ENCODE measurements at regions not wholly inside any gene's neighbourhood (a gene's known extent, or its start where the extent isn't known, plus 50 kb on each side); places are given as distances from the start of the nearest gene placed in this dataset.
"Not testable (repeated sequence)": the region's sequence is repeated elsewhere in the genome, so short reads cannot be mapped to it uniquely, and the experiment has no call there.

- DNase-seq (ENCODE audit: low spot score): no peak
Observed at GRCh38 chr12:131436922-131437705, 273.8 kb upstream of the SFSWAP start.

DNA sequence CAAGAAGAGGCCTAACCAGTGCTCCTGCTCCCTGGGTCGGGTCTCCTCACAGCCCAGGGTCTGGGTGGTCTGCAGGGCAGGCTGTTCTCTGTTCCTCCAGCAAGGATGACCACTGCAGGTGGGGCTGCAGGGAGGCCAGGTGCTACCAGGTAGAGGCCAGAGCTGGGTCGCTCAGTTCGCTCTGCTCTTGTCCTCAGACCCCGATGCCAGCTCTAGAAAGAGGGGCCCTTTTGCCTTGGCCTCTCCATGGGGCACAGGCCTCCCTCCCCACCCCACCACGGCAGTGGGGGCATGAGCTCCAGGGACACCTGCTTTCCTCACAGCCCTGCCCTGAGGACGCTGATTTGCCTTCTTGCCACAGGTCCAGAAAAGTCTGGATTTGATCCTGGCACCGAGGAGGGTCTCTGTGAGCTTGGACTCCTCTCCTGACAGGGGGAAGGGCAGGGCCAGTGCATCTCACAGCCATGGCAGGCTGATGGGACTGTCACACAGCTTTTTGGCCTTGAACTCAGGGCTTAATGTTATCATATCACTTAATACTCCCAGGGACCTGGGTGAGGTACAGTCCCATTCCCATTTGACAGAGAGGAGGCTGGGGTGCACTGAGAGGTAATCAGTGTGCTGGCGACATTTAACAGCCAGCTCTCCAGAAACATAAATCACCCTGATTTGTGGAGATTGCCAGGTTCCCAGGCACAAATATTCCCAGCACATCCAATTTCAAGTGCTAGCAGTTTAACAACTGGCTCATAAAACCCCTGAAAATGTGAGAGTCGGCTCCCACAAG is 273.0 kb upstream of the SFSWAP start:
- no peak for DNase-seq (ENCODE audit: low spot score)

DNA sequence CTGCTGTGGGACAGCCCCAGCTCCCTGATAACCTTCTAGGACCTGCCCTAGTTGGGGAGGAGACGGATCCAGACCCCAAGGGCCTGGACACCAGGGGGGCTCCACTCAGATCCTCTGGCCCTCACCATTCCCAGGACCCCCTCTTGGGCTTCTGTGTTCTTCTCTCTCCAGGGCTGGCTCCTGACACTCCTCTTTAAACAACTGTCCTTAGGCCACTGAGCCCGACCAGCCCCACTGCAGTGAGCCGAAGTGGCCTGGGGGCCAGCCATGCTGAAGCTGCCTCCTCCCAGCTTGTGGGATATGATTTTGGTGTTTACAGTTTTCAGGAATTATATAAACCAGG is 272.4 kb upstream of the SFSWAP start:
- not testable (repeated sequence) for DNase-seq (ENCODE audit: low spot score)

DNA sequence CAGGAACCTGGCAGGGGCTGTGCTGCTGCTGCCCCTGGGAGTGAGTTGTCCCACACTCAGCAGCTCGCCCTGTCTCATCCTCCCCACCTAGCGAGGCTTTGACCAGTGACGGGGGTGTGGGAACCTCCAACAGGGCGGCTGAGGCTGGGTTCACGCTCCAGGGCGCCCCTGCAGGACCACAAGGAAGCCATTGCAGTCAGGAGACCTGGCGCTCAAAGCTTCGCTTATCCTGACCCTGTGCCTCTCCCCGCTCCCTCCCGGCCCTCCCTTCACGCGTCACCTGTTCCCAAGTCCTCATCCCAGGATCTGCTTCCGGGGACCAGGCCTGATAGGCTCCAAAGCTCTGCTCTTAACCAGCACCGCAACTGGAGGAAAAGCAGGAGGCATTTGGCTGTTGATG is 272.0 kb upstream of the SFSWAP start:
- no peak for DNase-seq (ENCODE audit: low spot score)

GRCh38 chr12:131439752-131440151 is 271.1 kb upstream of the SFSWAP start:
- DNase-seq (ENCODE audit: low spot score): not testable (repeated sequence)

DNA sequence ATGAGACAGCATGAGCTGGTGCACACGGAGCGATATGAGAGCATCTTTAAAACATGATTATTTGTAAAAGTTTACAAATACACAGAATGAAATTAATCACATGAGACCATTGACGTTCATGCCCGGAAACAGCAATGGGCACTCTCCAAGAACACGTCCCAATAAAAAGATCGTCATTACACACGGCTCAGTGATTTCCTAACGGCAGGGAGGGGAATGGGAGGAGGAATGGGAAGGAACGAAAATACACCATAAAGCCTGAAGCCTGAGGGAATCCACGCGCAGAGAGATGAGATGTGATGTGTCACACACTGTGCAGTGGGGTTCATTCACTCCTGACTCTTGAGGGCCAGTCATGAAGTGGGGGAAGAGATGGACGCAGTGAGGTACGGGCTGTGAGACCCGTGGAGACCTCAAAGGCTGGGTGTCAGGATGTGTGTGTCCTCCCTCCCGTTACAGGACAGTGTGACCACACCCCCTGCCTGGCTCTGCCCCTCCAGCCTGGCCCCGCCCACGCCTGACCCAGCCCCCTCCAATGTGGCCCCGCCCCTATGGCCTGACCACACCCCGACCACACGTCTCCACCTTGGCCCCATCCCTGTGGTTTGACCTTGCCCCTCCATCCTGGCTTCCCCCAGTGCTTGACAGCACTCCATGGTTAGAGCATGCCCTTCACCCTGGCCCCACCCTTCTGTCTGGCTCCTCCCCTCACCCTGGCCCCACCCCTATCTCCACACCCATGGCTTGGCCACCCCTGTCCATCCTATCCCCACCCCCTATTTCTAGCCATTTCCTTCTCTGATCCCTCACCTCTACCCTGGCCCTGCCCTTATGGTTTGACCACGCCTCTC is 270.5 kb upstream of the SFSWAP start:
- DNase-seq (ENCODE audit: low spot score): not testable (repeated sequence)

DNA sequence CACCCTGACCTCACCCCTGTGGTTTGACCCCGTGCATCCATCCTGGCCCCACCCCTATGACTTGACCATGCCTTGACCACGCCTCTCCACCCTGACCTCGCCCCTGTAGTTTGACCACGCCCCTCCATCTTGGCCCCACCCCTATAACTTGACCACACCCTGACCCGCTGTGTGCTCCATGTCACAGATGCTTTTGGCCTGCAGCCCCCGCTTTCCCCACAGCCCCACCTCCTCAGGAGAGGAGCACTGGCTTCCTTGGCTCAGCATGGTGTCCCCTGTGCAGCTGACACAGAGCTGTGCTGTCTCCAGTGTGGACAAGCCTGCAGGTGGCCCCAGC is 269.9 kb upstream of the SFSWAP start:
- no peak for DNase-seq (ENCODE audit: low spot score)

GRCh38 chr12:131441638-131442336 is 269.1 kb upstream of the SFSWAP start:
- no peak for DNase-seq (ENCODE audit: low spot score)

DNA sequence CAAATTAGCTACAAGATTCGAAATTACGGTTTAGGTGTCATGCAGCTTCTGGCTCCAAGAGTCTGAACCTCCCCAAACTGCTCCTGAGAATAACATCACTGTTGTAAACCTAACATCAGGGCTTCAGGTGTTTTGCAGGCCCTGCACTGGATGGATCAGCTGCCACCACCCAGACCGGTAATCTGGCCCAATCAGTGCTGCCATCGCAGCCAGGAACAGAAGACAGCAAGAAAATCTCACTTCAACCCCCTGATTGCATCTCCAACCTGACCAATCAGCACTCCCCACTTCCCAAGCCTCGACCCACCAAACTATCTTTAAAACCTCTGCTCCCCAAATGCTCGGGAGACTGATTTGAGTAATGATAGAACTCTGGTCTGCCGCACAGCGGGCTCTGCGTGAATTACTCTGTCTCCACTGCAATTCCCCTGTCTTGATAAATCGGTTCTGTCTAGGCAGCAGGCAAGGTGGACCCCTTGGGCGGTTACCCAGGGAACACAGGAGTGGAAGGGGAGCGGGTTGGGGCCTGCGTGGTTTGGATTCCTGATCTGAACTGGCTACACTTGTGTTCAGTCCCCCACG is 268.5 kb upstream of the SFSWAP start:
- no peak for DNase-seq (ENCODE audit: low spot score)

DNA sequence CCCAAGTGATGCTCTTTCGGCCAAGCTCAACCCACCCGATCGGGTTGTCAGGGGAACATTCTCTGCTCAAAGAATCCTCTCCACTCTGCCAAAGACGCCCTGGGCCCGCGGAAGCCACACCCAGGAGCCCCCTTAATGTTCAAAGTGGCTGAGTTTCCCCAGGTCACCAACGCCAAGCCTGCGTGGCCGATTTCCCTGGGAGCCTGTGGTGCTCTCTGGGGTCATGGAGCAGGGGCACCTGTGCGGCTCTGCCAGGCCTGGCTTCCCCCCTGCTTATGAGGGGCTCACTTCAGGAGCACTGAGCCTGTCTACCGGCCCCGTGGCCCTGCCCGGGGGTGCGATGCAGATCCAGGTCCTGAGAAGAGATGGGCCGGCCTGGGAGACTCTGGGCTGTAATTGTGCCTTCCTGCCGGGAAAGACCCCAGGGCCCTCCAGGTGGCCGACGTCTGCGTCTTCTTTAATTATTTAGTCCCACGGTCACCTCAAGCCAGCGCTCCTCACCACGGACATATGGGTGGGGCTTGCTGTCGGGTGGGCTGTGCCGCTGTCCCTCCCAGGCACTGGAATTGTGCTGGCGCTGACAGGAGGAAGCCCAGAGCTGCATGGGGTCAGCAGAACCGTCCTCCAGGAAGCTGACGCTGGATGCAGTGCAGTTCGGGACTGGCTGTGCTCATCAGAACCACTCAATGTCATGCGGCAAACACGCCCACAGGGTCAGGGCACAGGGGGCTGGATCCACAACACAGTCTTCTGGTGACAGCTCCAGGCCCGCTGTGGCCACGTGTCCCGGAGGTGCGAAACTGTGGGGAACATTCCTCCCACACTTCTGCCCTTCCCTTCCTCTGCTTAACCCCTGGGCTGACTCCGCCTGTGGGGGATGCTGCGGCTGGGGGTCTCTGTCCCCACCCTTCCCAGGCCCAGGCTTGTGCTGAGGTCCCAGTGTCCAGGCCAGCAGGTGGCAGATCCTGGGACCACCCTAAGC is 267.6 kb upstream of the SFSWAP start:
- DNase-seq (ENCODE audit: low spot score): no peak

DNA sequence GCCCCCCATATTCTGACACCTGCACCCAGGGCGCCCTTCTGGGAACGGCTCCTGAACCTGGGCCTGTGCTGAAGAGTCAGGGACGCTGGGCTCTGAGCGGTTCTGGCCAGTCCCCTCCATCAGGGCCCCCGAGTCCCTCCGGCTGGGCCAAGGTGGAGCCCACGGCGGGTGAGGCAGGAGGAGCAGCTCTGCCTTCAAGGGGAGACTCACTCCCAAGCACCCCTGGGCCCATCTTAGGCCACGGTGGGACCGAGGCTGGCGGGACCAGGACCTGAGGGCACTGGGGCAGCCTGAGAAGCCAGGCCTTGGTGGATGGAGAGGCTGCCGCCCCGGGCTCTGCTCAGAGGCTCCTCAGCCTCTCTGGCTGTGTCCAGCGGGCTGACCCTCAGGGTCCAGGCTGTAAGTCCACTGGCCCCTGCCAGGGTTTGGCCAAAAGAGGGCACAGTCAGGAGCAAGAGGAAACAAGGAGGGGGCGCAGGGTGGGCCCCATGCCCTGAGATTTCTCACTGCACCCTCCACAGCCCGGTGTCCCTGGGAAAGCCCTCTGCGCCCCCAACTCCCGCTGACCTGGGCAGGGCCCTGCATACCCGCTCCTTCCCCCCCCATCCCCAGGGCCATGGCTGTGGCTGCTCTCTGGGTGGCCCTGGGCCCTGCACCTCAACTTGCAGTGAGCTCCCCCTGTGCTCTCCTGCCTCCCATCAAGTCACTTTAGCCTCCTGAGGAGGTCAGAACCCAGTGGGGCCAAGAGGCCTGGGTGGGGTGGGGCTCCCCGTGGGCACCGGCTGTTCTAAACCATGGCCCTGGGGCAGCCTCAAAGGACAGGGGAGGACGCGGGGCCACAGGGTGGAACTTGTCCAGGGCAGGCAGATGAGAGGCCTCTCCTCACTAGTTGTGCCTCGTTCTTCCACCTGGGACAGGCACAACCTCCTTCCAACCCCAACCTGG is 266.4 kb upstream of the SFSWAP start:
- DNase-seq (ENCODE audit: low spot score): no peak

DNA sequence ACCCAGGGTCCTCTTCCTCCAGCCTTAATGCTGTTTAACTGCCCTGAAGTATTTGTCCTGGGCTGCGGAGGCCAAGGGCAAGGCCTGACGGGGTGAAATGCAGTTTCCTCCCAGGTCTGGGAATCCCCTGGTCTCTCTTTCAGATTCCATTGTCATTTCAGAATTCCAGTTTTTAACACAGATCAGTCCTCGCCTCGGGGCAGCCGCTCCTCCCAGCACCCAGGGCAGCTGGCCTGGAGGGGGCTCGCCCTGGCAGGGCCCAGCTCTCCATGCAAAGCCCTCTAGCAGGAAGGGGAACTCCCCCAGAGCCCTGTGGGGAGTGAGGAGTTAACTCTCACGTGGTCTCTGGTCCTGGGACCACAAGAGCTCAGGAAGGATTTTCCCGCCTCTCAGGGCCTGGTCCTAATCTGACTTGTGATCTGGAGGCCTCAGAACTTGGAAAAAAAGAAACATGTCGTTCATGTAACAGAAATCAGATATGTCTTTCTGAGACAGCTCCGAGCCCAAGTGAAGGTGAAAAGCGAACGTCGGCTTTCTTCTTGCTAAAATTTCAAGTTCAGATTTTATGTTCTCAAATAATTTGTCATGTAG is 265.6 kb upstream of the SFSWAP start:
- no peak for DNase-seq (ENCODE audit: low spot score)

DNA sequence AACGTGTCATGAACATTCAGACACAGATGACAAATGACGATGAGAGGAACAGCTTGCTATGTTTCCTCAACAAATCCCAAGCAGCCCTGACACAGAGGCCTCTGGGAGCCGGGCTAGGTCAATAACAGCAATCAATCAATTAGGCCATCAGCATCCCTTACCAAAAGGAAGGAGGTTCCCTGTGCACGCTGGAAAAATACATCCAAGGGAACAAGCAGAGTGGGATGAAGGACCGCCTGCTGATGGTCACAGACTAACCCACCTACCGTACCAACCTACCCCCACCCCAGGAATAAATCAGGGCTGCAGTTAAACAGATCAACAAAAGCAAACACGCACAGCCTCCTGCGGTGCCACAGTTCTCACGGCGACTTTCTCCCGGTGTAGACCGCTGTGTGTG is 265.1 kb upstream of the SFSWAP start:
- DNase-seq (ENCODE audit: low spot score): no peak

- not testable (repeated sequence) for DNase-seq (ENCODE audit: low spot score)
Observed at GRCh38 chr12:131447636-131448035, 263.3 kb upstream of the SFSWAP start.

DNA sequence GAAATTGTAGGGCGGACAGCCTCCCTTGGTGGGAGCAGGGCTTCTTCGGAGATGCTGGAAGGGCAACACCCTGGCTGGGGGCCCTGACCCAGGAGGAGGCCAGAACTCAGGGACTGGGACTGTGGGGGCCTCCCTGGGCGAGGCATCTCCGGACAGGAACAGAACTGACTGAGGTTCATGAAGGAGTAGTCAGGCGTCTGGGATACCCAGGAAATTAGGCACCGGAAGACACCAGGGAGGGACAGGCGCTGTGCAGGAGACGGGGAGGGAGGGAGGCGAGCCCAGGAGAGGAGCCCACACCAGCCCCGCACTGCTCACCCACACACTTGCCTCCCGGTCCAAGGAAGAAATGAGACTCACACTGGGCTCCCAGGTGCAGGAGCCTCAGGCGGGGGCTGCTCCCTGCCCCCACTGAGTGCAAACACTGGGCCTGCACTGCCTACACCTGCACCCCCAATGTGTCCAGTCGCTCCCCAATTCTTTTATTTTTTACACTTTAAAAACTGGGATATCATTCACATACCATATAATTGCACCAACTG is 262.6 kb upstream of the SFSWAP start:
- DNase-seq (ENCODE audit: low spot score): no peak

DNA sequence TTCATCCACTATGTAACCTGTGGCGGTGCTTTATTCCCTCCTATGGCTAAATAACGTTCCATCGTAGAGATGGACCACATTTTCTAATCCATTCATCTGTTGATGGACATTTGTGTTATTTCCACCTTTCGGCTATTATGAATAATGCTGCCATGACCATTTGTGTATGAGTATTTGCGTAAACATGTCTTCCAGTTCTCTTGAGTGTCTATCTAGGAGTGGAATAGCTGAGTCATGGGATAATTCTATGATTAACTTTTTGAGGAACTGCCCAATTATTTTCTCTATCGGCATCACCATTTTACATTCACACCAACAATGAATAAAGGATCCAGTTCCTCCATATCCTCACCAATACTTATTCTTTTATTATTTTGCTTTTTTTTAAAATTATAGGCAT is 261.9 kb upstream of the SFSWAP start:
- no peak for DNase-seq (ENCODE audit: low spot score)

DNA sequence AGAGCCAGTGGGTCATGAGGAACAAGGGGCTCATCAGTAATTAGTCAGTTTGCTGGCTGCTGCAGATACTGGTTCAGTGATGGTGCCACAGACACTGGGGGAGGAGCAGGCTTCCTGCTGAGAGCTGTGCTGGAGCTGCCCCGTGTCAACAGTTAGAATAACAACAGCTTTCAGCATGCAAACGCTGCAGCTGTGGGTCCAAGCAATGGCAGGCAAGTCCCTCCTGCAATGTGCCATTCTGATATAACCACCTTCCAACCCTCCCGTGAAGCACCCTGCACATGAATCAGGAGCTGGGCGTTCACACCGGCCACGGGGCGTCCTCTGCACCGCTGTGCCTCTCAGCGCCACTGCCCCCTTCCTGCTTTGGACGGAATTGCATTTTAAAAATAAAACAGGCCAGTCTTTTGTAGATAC is 258.4 kb upstream of the SFSWAP start:
- DNase-seq (ENCODE audit: low spot score): no peak

- DNase-seq (ENCODE audit: low spot score): no peak
Observed at GRCh38 chr12:131454418-131455217, 256.3 kb upstream of the SFSWAP start.

Data from mucosa of gallbladder (tissue), 1 donor.